HG02588 (cell line): ENCODE measurements at regions not wholly inside any gene's neighbourhood (a gene's known extent, or its start where the extent isn't known, plus 50 kb on each side); places are given as distances from the start of the nearest gene placed in this dataset.

Source experiments
- ATAC-seq: cut with Tn5 transposase; IDR thresholded peaks from one replicate; pipeline ENCODE4 v1.9.1; 2021; ENCODE audit warnings: mild to moderate bottlenecking, moderate library complexity; ENCODE audit not compliant: unreplicated experiment

GRCh38 chr6:99867026-99867425, 127.0 kb downstream of the MCHR2 start:
- no peak for ATAC-seq

GRCh38 chr6:99868074-99868702, 125.8 kb downstream of the MCHR2 start:
- ATAC-seq, result peak; percentile 88
